DND-41 (cell line): ENCODE measurements at regions not wholly inside any gene's neighbourhood (a gene's known extent, or its start where the extent isn't known, plus 50 kb on each side); places are given as distances from the start of the nearest gene placed in this dataset.

Experiments used
- EZH2 ChIP-seq: IDR thresholded peaks from 3 replicates; pipeline ENCODE4 v1.6.1; 2012; ENCODE audit warnings: borderline replicate concordance, low read depth, mild to moderate bottlenecking, moderate library complexity, low read length, inconsistent platforms; ENCODE audit not compliant: severe bottlenecking
- TF ChIP-seq, protein P1 (sequence below): IDR thresholded peaks from 2 replicates; pipeline ENCODE4 v1.5.1; 2012; ENCODE audit warnings: borderline replicate concordance, low read length, moderate library complexity, mild to moderate bottlenecking; ENCODE audit not compliant: poor library complexity, severe bottlenecking; ENCODE audit errors: extremely low read depth

DNA sequence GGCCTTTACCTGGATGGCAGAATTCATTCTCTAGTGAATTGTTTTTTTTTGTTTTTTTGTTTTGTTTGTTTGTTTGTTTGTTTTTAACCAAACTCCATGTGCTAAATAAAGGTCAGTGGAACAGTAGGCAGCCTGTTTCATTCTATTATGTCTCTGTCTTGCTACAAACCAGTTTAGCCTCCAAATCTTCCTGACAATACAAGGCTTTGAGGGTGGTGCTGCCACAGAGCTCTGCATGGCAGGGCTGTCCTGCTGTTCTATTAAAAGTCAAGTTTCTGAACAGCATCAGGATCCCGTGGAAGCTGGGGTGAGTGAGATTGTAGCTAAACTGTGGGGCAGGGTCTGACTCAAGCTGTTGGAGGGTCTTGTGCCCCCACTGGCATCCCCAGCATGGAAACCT is 144.1 kb upstream of the MAST4 start:
- TF ChIP-seq, protein P1, sequence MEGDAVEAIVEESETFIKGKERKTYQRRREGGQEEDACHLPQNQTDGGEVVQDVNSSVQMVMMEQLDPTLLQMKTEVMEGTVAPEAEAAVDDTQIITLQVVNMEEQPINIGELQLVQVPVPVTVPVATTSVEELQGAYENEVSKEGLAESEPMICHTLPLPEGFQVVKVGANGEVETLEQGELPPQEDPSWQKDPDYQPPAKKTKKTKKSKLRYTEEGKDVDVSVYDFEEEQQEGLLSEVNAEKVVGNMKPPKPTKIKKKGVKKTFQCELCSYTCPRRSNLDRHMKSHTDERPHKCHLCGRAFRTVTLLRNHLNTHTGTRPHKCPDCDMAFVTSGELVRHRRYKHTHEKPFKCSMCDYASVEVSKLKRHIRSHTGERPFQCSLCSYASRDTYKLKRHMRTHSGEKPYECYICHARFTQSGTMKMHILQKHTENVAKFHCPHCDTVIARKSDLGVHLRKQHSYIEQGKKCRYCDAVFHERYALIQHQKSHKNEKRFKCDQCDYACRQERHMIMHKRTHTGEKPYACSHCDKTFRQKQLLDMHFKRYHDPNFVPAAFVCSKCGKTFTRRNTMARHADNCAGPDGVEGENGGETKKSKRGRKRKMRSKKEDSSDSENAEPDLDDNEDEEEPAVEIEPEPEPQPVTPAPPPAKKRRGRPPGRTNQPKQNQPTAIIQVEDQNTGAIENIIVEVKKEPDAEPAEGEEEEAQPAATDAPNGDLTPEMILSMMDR = no peak
- no peak for TF ChIP-seq EZH2
